SK-MEL-5 (cell line): ENCODE measurements at regions not wholly inside any gene's neighbourhood (a gene's known extent, or its start where the extent isn't known, plus 50 kb on each side); places are given as distances from the start of the nearest gene placed in this dataset.

Experiments used
- DNase-seq: peaks from one replicate; pipeline ENCODE4 v3.0.0-alpha.2; 2016; ENCODE audit warnings: low read depth, low spot score
- in situ Hi-C: cut with HindIII; loops from 2 replicates; pipeline ENCODE4 v1.10.0; 2016; ENCODE audit warnings: low sequenced_read_pairs, high pct_unique_total_duplicates, low pct_unique_long_range_greater_than_20kb

DNA sequence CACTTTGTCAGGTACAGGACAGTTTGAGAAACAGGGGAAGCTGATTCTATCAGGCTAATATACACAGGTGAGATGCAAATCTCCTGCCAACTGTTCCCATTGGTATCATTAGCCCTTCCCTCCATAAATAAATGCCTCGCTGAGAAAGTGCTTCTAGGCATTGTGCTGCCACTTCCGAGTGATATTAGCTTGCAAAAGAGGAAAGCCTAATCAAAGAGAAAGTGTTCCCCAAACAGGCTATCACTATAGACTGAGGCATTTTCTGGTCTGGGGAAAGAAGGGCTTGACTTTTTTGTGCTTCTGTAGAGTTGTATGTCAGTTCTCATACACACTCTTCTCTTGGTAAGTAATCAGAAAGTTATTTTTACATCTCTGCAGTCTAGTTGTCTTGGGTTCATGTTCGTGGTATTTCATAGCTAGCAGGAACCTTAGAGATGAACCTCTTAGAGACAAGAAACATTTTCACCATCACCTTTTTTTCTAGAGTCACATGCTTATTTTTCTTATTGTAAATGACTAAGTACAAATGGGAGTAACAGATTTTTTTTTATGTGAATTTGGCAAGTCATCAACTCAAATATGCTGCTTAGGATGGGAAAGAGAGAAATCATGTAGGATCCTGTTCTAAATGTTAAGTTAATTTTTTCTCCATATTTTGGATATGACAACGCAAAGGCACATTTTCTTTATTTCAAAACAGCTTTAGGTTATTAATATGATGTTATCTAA lies 1009.8 kb downstream of the ADGRL3 start:
- in situ Hi-C loops: no loop called here
- DNase-seq: no peak

DNA sequence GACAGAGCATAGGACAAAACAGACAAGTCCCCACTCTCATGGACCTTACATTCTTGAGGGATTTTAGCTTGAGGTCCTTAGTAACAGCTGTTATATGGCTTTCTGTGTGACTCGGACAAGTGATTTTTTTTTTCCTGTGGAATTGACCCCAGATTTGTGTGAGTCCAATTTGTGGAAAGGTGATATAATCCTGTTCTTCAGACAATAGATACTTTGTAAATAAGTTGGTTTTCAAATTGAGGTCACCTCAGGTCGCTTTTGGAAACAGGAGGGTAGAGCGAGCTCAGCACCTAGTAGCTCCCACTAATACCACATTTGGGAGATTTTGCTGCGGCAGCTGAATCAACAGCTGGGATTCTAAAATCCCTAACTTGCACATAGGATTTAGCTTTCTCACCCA lies 1008.8 kb downstream of the ADGRL3 start:
- in situ Hi-C loops: no loop called here
- DNase-seq: no peak

DNA sequence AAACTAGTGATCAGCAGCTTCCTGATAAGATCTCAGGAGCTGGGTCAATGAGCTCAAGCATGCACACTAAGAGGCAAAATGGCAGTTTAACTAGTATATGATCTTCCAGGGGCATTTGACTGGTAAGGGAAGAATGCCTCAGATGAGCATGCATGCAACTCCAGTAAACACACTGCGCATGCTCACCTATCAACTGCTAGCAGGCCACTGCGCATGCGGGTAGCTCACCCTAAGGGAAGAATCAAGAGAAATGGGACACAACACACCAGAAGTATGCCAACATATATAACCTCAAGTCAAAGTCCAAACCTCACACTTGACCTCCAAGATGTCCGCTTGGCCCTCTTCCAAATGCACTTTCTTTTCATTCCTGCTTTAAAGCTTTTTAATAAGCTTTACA lies 1004.0 kb downstream of the ADGRL3 start:
- in situ Hi-C loops: no loop called here
- DNase-seq: peak; percentile 8

DNA sequence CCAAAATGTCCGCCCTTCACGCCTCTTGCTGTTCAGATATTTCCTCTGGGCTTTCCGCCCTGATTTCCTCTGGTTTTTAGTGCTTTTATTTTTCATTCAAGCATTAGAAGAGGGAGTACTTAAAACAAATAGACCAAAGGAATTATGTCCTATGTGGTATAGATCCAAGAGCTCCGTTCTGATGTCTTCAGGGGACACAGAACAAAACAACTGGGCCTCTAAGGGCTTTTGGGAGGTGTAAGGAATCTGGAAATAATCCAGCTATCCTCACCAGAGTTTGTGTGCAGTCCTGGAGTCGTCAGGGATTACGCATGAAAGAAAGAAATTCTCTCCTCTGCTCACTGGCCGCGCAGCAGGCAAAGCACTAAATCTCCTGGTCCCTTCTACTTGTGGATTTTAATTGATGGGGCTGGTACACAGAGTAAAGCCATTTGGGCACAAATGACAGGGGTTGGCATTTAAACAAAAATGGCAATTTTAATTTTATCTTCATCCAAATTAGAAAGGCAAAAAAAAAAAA lies 999.2 kb downstream of the ADGRL3 start:
- no peak for DNase-seq
- in situ Hi-C loops: no loop called here

DNA sequence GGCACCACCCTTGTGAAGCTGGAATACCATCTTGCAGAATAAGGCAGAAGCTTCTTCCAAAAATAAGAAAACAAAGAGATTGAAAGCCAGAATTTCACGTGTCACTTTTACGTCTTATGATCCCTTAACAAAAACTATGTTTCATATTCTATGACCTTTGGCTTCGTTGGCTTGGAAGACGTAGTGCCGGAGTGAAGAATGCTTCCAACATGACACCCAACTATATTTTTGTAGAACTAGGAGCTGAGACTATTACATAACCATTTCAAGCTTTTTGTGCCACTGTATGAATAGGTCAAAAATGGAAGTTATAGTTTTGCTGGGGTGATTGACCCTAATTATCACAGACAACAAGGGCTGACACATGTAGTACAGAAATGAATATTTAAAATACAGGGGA lies 996.2 kb downstream of the ADGRL3 start:
- no peak for DNase-seq
- in situ Hi-C loops: no loop called here

DNA sequence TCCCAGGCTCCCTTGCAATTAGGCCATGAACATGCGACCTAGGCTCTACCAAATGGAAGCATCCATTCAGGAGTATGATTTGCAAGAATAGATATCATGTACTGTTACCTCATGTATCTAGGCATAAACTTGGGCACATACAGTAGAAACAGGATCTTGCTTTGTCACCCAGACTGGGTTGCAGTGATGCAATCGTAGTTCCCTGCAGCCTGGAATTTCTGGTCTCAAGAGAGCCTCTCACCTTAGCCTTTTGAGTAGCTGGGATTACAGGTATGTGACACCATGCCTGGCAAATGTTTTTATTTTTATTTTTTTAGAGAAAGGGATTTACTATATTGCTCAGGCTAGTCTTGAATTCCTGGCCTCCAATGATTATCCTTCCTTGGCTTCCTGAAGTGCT lies 994.2 kb downstream of the ADGRL3 start:
- in situ Hi-C loops: no loop called here
- no peak for DNase-seq

DNA sequence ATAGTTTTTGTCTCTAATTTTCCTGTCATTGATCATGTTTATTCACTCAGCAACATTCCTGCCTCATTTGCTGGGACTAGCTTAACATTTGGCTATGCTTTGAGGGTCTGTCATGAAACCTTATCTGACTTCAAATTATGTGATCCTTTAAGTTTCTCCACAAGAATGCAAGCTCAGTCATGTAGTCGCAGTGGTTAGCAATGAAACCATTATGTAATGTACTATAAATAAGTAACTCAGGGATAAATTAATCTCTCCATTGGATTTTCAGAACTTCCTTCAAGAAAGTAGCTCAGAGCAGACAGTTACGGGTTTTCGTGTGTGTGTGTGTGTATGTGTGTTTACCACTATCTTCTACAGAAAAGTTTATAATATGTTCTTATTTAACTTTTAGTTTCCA lies 993.6 kb downstream of the ADGRL3 start:
- in situ Hi-C loops: no loop called here
- no peak for DNase-seq

DNA sequence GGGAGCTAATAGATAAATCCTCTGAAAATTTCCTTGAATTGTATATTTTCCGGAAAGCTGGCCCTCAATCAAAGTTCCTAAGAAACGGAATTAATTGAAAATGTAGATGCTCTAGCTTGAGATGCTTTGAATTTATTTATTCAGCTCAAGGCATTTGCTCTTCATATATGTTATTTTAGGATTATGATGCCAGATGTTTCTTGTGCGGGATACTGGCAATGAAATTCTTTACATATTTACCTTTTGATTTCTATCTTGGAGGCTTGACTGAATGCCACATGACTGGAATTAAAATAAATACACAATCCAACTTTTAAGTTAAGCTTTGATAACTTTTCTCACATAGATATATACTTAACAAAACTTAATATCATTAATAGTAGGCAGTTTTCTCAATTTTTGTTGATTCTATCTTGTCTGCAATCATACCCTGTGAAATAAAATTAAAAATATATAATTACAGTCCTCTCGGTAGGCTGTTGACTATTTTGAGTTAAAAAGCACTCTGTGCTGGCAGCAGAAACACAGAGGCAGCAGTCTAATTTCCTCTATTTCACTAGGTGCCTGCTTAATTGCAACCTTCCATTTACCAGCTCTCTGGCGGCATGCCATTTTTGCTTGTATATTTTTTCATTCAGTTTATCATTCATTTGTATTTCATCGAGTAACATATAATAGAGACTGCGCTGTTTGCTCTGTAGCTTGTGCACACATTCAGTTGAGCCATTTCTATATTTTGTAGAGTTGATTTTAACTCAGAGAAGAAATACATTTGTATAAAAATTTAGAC lies 991.5 kb downstream of the ADGRL3 start:
- DNase-seq: no peak
- in situ Hi-C loops: no loop called here

DNA sequence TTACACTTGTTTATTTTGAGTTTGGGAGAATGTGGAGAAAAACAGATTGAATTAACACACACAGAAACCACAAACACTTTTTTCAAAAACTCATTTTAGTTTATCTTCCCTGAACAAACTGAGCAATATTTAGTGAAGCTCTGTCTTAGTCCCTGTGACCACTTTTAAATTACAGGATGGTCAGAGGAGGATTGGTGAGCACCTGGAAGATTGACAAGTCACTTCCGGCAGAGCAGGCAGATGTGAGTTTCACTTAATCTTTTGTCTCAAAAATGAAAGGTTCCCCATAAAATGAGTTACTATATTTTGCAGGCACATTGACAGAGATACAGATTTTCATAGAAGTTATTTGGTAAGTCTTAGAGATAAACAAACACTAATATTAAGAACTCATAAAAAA lies 970.1 kb downstream of the ADGRL3 start:
- in situ Hi-C loops: no loop called here

DNA sequence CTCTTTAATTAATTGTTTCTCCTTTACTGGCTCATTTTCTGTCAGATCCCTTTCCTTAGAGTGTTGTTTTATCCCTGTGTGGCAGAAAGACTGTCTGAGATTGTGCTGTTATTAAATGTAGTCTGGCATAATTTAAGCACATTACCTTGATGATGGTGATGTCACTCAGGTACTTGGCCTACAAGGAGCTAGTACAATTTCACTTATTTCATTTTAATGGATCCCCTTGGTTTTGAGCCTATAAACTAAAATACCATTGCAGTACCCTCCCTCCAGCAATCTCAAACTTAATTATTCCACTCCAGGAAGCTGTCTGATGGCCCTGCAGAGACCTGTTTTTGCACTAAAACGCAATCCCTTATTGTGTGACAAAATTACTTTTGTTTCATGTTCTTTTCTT lies 968.6 kb downstream of the ADGRL3 start:
- in situ Hi-C loops: no loop called here

More for the DNA sequence above, 970.1 kb downstream of the ADGRL3 start:
- no peak for DNase-seq

DNA sequence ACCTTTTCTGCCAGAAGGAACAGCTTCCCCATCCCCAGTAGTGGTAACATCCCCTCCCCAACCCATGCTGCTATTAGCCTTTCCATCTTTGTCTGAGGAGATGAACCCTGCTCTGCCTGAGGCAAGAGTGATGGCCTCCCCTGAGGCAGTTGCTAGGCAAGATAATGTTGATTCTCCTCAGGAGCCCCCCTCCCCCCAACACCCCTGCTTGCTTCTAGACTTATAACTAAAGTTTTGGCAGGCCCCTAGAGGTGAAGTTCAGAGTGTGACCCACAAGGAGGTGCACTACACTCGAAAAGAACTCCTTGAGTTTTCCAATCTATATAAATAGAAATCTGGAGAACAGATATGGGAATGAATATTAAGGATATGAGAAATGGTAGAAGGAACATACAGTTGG lies 962.5 kb downstream of the ADGRL3 start:
- peak; percentile 11 for DNase-seq
- in situ Hi-C loops: no loop called here

More for the DNA sequence above, 968.6 kb downstream of the ADGRL3 start:
- no peak for DNase-seq

DNA sequence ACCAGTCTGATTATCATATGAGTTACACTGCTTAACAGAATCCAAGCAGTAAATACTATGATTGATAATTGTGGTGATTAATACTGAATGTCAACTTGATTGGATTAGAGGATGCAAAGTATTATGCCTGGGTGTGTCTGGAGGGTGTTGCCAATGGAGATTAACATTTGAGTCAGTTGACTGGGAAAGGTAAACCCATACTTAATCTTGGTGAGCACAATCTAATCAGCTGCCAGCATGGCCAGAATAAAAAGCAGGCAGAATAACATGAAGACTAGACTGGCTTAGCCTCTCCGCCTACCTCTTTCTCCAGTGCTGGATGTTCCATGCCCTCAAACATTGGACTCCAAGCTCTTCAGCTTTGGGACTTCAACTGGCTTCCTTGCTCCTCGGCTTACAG lies 961.3 kb downstream of the ADGRL3 start:
- in situ Hi-C loops: no loop called here
- no peak for DNase-seq

DNA sequence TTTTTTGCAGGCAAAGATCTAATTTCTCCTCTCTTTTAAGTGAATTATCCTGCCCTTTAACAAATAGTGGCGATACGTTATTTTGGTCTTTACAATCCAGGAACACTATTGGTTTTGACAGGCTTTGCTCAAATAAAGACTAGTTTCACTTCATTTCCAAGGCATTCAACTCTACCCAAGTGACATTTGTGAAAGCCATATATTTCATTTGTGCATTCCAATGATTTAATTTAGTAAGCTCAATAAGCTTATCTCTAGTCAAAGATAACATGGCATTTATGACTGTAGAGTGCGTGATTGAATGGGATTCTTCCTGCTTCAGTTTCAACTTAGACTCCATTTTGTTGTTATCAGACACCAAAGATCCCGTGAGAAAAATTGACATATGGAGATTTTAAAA lies 959.8 kb downstream of the ADGRL3 start:
- in situ Hi-C loops: no loop called here
- no peak for DNase-seq

DNA sequence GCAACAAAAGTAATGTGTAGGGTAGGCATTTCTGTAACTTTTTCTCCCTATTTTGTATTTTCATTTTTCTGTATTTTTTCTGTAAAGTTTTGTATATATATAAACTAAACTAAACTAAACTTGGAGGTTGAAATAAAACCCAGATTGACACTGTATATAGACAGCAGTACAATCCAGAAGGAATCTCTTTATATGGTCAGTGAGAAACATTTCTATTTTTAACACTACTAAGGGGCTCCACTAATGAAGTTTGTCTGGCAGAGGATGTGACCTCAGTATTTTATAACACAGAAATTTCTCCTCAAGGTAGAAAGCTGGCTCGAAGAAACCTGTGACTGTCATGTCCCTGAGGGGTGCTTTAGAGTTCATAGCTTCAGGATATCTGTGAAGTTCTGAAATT lies 959.2 kb downstream of the ADGRL3 start:
- in situ Hi-C loops: no loop called here
- no peak for DNase-seq

DNA sequence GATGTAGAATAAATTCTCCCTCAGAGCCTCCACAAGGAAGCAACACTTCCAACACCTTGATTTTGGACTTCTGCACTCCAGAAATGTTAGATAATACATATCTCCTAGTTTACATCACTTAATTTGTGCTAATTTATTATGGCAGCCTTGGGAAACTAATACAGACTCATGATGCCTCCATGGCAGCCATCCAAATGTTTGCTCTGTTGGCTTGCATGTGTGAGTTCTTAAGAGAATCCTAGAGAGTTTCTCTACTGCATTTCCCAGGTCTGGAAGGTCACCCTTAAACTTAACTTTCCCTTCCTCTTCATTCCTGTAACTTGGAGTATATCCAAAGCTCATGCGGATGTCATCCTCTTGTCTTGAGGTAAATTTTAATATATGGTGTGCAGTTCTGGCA lies 956.1 kb downstream of the ADGRL3 start:
- no peak for DNase-seq
- in situ Hi-C loops: no loop called here

DNA sequence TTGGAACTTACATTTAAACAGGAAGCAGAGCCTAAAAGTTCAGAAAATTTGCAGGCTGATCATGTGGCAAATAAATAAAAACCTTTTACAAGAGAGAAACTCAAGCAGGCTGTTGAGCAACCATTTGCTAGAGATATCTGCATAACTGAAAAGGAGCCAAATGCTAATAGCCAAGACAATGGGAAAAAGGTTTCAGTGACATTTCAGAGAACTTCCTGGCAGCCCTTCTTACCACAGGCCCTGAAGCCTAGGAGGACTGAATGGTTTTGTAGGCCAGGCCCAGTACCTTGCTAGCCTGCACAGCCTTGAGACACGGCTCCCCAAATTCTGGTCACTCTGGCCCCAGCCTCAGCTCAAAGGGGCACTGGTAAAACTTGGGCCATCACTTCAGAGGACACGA lies 945.1 kb downstream of the ADGRL3 start:
- no peak for DNase-seq
- in situ Hi-C loops: no loop called here

DNA sequence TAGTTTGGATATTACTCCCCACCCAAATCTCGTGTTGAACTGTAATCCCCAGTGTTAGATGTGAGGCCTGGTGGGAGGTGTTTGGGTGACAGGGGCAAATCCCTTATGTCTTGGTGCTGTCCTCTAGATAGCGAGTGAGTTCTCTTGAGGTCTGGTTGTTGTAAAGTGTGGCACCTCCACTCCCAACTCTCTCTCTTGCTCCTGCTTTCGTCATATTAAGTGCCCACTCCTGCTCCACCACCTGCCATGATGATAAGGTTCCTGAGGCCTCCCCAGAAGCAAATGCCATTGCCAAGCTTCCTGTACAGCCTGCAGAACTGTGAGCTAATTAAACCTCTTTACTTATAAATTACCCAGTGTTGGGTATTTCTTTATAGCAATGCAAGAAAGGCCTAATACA lies 944.3 kb downstream of the ADGRL3 start:
- in situ Hi-C loops: no loop called here
- DNase-seq: no peak

DNA sequence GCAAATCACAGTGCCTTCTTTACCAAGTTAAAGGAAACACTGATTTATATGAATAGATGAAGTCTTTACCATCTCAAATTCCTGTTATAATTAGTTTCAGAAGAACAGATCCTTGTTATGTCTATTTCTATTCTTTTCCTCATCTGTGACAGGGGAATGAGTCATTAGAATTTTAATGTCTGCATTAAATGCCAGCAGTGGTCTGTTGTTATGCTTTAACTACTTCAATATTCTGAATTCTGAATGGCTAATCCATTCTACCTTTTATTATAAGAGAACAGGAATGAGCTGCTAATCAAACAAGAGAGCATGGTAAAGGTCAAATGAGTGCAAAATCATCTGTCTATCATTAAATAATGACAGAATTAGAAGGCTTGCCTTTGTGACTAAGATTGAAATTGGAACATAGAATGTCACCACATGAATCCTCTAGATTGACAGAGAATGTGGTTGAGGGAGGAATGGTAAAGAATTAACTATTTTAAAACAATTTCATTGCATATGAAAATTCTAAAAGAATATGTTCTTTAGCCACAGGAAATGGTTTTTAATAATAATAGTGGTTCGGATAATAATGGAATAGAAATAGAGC lies 935.5 kb downstream of the ADGRL3 start:
- DNase-seq: no peak
- in situ Hi-C loops: no loop called here

DNA sequence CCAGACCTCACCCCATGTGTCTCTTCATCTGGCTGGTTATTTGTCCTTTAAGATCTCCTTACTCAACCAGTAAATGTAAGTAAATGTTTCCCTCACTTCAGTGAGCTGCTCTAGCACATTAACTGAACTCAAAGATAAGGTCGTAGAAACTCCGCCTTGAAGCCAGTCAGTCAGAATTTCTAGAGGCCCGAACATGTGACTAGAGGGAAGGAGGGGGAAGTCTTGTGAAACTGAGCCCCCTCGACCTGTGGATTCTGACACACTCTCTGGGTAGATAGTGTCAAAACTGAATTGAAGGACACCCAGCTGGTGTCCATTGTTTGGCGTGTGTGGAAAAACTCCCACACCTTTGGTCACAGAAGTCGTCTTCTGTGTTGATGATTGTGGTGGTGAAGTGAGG lies 933.9 kb downstream of the ADGRL3 start:
- no peak for DNase-seq
- in situ Hi-C loops: no loop called here
